Tibial nerve (tissue), 4 donors: ENCODE measurements at regions not wholly inside any gene's neighbourhood (a gene's known extent, or its start where the extent isn't known, plus 50 kb on each side); places are given as distances from the start of the nearest gene placed in this dataset.

Experiments used
- DNase-seq, 2 donors: peaks; one replicate each; pipeline ENCODE4 v3.0.0-alpha.2; 2019; ENCODE audit warnings: low spot score in 2 of 2
- H3K27ac ChIP-seq, 4 donors: fragments of 200-600 bp; sonication (generic) in 3 of 4; one replicate each; pipeline ENCODE4 v1.5.1; 2017 to 2019; ENCODE audit warnings: mild to moderate bottlenecking in 1 of 4
- H3K27me3 ChIP-seq, 2 donors: fragments of 200-600 bp; sonication (generic) in 1 of 2; one replicate each; pipeline versions ENCODE4 v1.5.1 to v1.6.0; 2017 to 2019
- H3K36me3 ChIP-seq, 3 donors: fragments of 200-600 bp; sonication (generic); one replicate each; pipeline ENCODE4 v1.5.1; 2018 to 2019
- H3K4me1 ChIP-seq, 4 donors: fragments of 200-600 bp; sonication (generic) in 3 of 4; one replicate each; pipeline ENCODE4 v1.5.1; 2017 to 2019
- H3K4me3 ChIP-seq, 4 donors: fragments of 200-600 bp; sonication (generic) in 3 of 4; one replicate each; pipeline ENCODE4 v1.5.1; 2017 to 2019; ENCODE audit warnings: mild to moderate bottlenecking in 1 of 4, moderate library complexity in 1 of 4
- H3K9me3 ChIP-seq, 4 donors: fragments of 200-600 bp; sonication (generic) in 3 of 4; one replicate each; pipeline ENCODE4 v1.5.1; 2017 to 2019
- EP300 ChIP-seq, 2 donors: sonication (generic); formaldehyde crosslinking; IDR thresholded peaks; one replicate each; pipeline ENCODE4 v1.6.1; 2017; ENCODE audit warnings: antibody characterized with exemption in 2 of 2, mild to moderate bottlenecking in 1 of 2
- POLR2A ChIP-seq, 2 donors: fragments of 450-650 bp; IDR thresholded peaks; one replicate each; pipeline ENCODE4 v1.6.1; 2017; ENCODE audit warnings: antibody characterized with exemption in 2 of 2, mild to moderate bottlenecking in 2 of 2, moderate library complexity in 2 of 2
- WGBS, 2 donors: methylation state at CpG; one replicate each; pipeline ENCODE4 v1.1.5; 2018; 5-methylcytosine and 5-hydroxymethylcytosine counted together
- TF ChIP-seq, protein P1 (sequence below), 5 experiments: fragments of 200-600 bp in 3 of 5; fragments of 450-650 bp in 2 of 5; sonication (generic) in 3 of 5; IDR thresholded peaks; one replicate each; pipeline ENCODE4 v1.5.1; 2016 to 2019; ENCODE audit warnings: antibody characterized with exemption in 5 of 5, mild to moderate bottlenecking in 3 of 5, moderate library complexity in 2 of 5

DNA sequence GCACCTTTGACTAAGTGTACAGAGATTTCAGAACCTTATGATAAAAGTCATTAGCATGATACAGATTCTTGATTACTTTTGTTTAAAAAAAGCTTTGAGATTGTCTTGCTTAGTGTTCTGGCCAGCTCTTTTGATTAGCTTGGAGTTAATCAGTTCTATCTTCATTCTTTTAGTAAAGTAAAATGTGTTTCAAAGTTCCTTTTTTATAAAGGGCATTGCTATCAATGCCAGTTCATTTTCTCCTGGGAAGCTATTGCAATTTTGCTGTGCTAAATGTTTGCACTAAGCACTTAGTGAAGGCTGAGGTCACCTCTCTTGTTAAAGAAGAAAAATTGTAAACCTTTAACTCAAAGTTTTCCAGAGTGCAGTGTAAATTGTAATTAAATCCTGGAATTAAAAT lies 946.7 kb upstream of the TMPRSS15 start:
- TF ChIP-seq POLR2A (IDR thresholded peaks at IDR 0.05) = no peak
- Histone ChIP-seq H3K4me3 (no peak overlapping the region), H3K4me1 (no peaks in the 10 kb centered on the region), H3K36me3 (no peaks in the 10 kb centered on the region), H3K27ac (no peak overlapping the region), H3K27me3 (no peaks in the 10 kb centered on the region), H3K9me3 (no peaks in the 10 kb centered on the region)
- DNase-seq = no peak

DNA sequence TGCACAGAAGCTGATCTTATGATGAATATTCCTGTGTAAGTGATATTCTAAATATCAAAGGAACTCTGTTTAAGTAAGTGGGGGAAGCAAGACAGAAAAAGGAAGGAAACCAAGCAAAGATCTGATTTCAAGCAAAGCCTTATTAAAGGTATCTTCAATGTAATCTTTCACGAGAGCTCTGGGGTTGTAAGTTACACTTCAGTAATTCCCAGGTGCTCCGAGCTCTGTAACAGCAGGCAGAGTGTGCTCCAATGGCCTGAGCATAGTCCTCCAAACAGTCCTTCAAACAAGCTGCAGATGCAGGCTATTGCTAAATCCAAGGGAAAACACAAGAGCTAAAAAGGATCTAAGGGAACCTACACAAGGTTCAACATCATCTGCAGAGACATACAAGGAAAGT lies 949.7 kb upstream of the TMPRSS15 start:
- no peak overlapping the region for H3K27ac ChIP-seq
- H3K36me3 ChIP-seq = no peaks in the 10 kb centered on the region
- TF ChIP-seq, protein P1, sequence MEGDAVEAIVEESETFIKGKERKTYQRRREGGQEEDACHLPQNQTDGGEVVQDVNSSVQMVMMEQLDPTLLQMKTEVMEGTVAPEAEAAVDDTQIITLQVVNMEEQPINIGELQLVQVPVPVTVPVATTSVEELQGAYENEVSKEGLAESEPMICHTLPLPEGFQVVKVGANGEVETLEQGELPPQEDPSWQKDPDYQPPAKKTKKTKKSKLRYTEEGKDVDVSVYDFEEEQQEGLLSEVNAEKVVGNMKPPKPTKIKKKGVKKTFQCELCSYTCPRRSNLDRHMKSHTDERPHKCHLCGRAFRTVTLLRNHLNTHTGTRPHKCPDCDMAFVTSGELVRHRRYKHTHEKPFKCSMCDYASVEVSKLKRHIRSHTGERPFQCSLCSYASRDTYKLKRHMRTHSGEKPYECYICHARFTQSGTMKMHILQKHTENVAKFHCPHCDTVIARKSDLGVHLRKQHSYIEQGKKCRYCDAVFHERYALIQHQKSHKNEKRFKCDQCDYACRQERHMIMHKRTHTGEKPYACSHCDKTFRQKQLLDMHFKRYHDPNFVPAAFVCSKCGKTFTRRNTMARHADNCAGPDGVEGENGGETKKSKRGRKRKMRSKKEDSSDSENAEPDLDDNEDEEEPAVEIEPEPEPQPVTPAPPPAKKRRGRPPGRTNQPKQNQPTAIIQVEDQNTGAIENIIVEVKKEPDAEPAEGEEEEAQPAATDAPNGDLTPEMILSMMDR (IDR thresholded peaks at IDR 0.05) = no peak
- TF ChIP-seq POLR2A (IDR thresholded peaks at IDR 0.05) = no peak
- TF ChIP-seq EP300 (IDR thresholded peaks at IDR 0.05) = no peak
- H3K4me3 ChIP-seq = no peak overlapping the region
- no peak for DNase-seq
- WGBS, 2 donors = 62 to 65% methylated on average over 2 of the region's 2 CpGs
- no peaks in the 10 kb centered on the region for H3K4me1 ChIP-seq
- no peaks in the 10 kb centered on the region for H3K9me3 ChIP-seq
- H3K27me3 ChIP-seq = no peaks in the 10 kb centered on the region

DNA sequence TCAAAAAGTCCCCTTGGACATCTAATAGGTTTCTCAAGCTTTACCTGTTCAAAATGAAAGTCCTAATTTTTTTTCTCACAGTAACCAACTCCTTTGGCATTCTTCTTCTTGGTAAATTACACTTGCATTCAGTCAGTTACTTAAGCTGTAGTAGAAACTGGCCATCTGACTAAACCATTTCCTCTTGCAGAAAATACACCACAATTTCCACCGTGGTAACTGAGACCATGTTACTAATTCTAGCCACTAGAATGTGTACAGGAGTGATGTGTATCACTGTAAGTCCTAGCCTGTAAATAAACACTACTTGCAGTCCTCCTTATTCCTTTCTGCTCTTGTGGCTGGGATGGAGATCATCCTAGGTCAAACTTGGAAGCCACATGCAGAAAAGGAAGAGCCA lies 965.4 kb upstream of the TMPRSS15 start:
- H3K36me3 ChIP-seq = no peaks in the 10 kb centered on the region
- DNase-seq = no peak
- H3K27me3 ChIP-seq = no peaks in the 10 kb centered on the region
- TF ChIP-seq POLR2A (IDR thresholded peaks at IDR 0.05) (no peak), EP300 (IDR thresholded peaks at IDR 0.05) (no peak)
- TF ChIP-seq, protein P1 (IDR thresholded peaks at IDR 0.05) = no peak
- no peak overlapping the region for H3K4me3 ChIP-seq
- WGBS, 2 donors = 52 to 63% methylated on average over 1 of the region's 1 CpG
- no peaks in the 10 kb centered on the region for H3K9me3 ChIP-seq
- no peaks in the 10 kb centered on the region for H3K4me1 ChIP-seq
- H3K27ac ChIP-seq = no peak overlapping the region

DNA sequence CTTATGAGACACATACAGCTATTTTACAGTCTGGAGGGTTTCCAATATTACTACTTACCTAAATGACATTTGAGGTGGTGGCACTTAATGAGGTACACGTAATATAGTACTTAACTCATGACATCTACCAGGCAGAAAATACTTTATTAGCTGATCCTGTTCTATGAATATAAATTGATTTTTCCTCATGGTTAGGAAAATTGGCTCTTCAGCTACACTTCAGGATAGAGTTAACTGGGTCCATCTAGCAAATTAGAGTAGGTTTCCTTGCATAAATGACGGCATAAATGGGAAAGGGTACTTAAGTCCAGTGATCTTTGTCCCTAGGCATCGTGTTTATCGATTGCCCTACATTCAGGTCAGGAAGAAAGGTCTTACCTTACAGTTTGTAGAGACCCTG lies 988.8 kb upstream of the TMPRSS15 start:
- Histone ChIP-seq H3K4me3 (no peak overlapping the region), H3K4me1 (no peaks in the 10 kb centered on the region), H3K9me3 (no peaks in the 10 kb centered on the region), H3K36me3 (no peaks in the 10 kb centered on the region), H3K27ac (no peak overlapping the region), H3K27me3 (no peaks in the 10 kb centered on the region)
- no peak for DNase-seq
- WGBS, 2 donors = 60 to 62% methylated on average over 4 of the region's 4 CpGs
- TF ChIP-seq, protein P1 (IDR thresholded peaks at IDR 0.05) = no peak
- TF ChIP-seq EP300 (IDR thresholded peaks at IDR 0.05) (no peak), POLR2A (IDR thresholded peaks at IDR 0.05) (no peak)

DNA sequence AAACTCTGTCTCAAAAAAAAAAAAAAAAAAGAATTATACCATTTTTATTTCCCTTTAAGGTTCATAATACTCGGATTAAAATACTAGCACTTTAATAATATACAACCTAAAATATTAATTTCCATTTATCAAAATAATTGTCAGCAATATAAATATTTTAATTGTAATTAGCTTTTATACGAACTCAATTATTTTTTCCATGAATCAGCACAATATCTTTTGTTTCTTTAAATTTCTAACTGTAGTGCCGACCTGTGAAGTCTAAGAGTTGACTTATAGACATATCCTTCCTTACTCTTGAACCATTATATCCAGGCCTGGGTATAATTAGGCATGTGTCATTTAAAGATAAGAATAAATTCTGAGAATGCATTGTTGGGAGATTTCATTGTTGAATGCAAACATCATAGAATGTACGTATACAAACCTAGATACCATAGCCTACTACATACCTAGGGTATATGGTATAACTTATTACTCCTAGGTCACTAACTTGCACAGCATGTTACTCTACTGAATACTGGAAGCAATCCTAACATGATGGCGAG lies 996.7 kb upstream of the TMPRSS15 start:
- 83 to 85% methylated on average over 5 of the region's 5 CpGs for WGBS, 2 donors

More for the DNA sequence above, 996.7 kb upstream of the TMPRSS15 start:
- Histone ChIP-seq H3K4me1 (no peaks in the 10 kb centered on the region), H3K36me3 (no peaks in the 10 kb centered on the region), H3K9me3 (no peaks in the 10 kb centered on the region), H3K27me3 (no peaks in the 10 kb centered on the region), H3K4me3 (no peak overlapping the region), H3K27ac (no peak overlapping the region)
- no peak for DNase-seq
- TF ChIP-seq, protein P1 (IDR thresholded peaks at IDR 0.05) = no peak
- TF ChIP-seq EP300 (IDR thresholded peaks at IDR 0.05) (no peak), POLR2A (IDR thresholded peaks at IDR 0.05) (no peak)
